A549 (cell line): ENCODE measurements at regions not wholly inside any gene's neighbourhood (a gene's known extent, or its start where the extent isn't known, plus 50 kb on each side); places are given as distances from the start of the nearest gene placed in this dataset.

Experiments used
- ATAC-seq, 2 experiments: fragments of 200-7000 bp in 1 of 2; fragments of >200 bp in 1 of 2; cut with Nextera tagmentation in 1 of 2; cut with Tn5 transposase in 1 of 2; 3 replicates each; pipeline versions ENCODE4 v1.8.0 to v1.9.1; 2018 to 2020; ENCODE audit warnings: mild to moderate bottlenecking in 1 of 2, moderate library complexity in 1 of 2
- CTCF ChIA-PET: fragments of 300-600 bp; sonication (Branson Sonifier 250); formaldehyde crosslinking; extraction: SDS; loops from one replicate; lab custom pipeline; 2021; ENCODE audit warnings: antibody characterized with exemption, inconsistent platforms; lab: Yijun Ruan, JAX
- POLR2A ChIA-PET: fragments of 350-600 bp; formaldehyde crosslinking; extraction: SDS; loops from one replicate; lab custom pipeline; 2021; ENCODE audit warnings: antibody characterized with exemption, inconsistent platforms; lab: Yijun Ruan, JAX
- DNase-seq, 2 experiments: peaks; one replicate each; pipeline versions ENCODE4 v3.0.0 to v3.0.0-alpha.2; 2011 to 2016; ENCODE audit warnings: low read depth in 1 of 2, low spot score in 1 of 2
- FAIRE-seq: peaks from 2 replicates; lab custom pipeline; 2011; peaks lifted over from hg19 to GRCh38; lab: Jason Lieb, UNC
- H3K27ac ChIP-seq, 2 experiments: fragments of >200 bp; sonication (Bioruptor Twin); formaldehyde crosslinking; 3 replicates each; pipeline ENCODE4 v1.5.1; 2016 to 2017
- H3K4me1 ChIP-seq: fragments of >200 bp; sonication (Bioruptor Twin); formaldehyde crosslinking; 3 replicates; pipeline ENCODE4 v1.6.1; 2016
- H3K4me2 ChIP-seq: fragments of >200 bp; sonication (Bioruptor Twin); formaldehyde crosslinking; 3 replicates; pipeline ENCODE4 v1.6.1; 2016
- H3K4me3 ChIP-seq: fragments of >200 bp; sonication (Bioruptor Twin); formaldehyde crosslinking; 3 replicates; pipeline ENCODE4 v1.5.1; 2016
- H3K9me3 ChIP-seq: fragments of >200 bp; sonication (Bioruptor Twin); formaldehyde crosslinking; 3 replicates; pipeline ENCODE4 v1.6.1; 2016
- CBX2 ChIP-seq: fragments of 200-600 bp; sonication (generic); IDR thresholded peaks from 2 replicates; pipeline ENCODE4 v1.6.1; 2016; ENCODE audit warnings: low read depth, mild to moderate bottlenecking, borderline replicate concordance
- CEBPB ChIP-seq, 2 experiments: fragments of >200 bp in 1 of 2; sonication (Bioruptor Twin) in 1 of 2; formaldehyde crosslinking in 1 of 2; IDR thresholded peaks; 2 replicates each; pipeline ENCODE4 v1.6.1; 2012 to 2016
- CHD2 ChIP-seq: fragments of 150-350 bp; IDR thresholded peaks from 2 replicates; pipeline ENCODE4 v1.6.1; 2014; ENCODE audit warnings: low read length; ENCODE audit not compliant: partially characterized antibody
- EHF ChIP-seq: fragments of 250-450 bp; sonication (Bioruptor Pico); IDR thresholded peaks from 2 replicates; pipeline ENCODE4 v1.5.0; 2020; ENCODE audit warnings: mild to moderate bottlenecking
- EHMT2 ChIP-seq: fragments of 200-600 bp; sonication (generic); IDR thresholded peaks from 2 replicates; pipeline ENCODE4 v1.6.1; 2016; ENCODE audit warnings: antibody characterized with exemption, low read depth, mild to moderate bottlenecking, moderate library complexity
- EP300 ChIP-seq, 2 experiments: fragments of >200 bp; sonication (Bioruptor Twin); formaldehyde crosslinking; IDR thresholded peaks; 2 replicates in 1 of 2; 3 replicates in 1 of 2; pipeline ENCODE4 v1.6.1; 2016 to 2017
- FOSL2 ChIP-seq, 2 experiments: fragments of 450-650 bp in 1 of 2; fragments of >200 bp in 1 of 2; sonication (Bioruptor Twin) in 1 of 2; formaldehyde crosslinking; IDR thresholded peaks; 2 replicates each; pipeline versions ENCODE4 v1.5.0 to v1.6.1; 2016 to 2020; ENCODE audit warnings: mild to moderate bottlenecking in 1 of 2, moderate library complexity in 1 of 2
- HDAC2 ChIP-seq: fragments of 200-600 bp; sonication (generic); IDR thresholded peaks from 2 replicates; pipeline ENCODE4 v1.6.1; 2016
- JUNB ChIP-seq: fragments of >200 bp; sonication (Bioruptor Twin); formaldehyde crosslinking; IDR thresholded peaks from 2 replicates; pipeline ENCODE4 v1.6.1; 2016
- KDM5A ChIP-seq: fragments of 200-600 bp; sonication (generic); IDR thresholded peaks from 2 replicates; pipeline ENCODE4 v1.6.1; 2016; ENCODE audit warnings: antibody characterized with exemption, mild to moderate bottlenecking
- MAFK ChIP-seq: fragments of 450-650 bp; IDR thresholded peaks from 2 replicates; pipeline ENCODE4 v1.6.1; 2014; ENCODE audit not compliant: partially characterized antibody
- MAZ ChIP-seq: fragments of 150-350 bp; IDR thresholded peaks from 2 replicates; pipeline ENCODE4 v1.6.1; 2014; ENCODE audit warnings: antibody characterized with exemption, low read depth, low read length, borderline replicate concordance
- NPAS2 ChIP-seq: fragments of 250-450 bp; sonication (Bioruptor Pico); IDR thresholded peaks from 2 replicates; pipeline ENCODE4 v1.8.0; 2022; ENCODE audit warnings: mild to moderate bottlenecking, moderate library complexity, borderline replicate concordance
- PHF8 ChIP-seq: fragments of 200-600 bp; sonication (generic); IDR thresholded peaks from 2 replicates; pipeline ENCODE4 v1.6.1; 2016; ENCODE audit warnings: low read depth, mild to moderate bottlenecking, antibody characterized with exemption, moderate library complexity, borderline replicate concordance
- POLR2A ChIP-seq: IDR thresholded peaks from 2 replicates; pipeline ENCODE4 v1.6.1; 2012; ENCODE audit warnings: mild to moderate bottlenecking, low read length
- RARB ChIP-seq: fragments of 250-450 bp; sonication (Bioruptor Pico); IDR thresholded peaks from 2 replicates; pipeline ENCODE4 v1.8.0; 2021; ENCODE audit warnings: mild to moderate bottlenecking, moderate library complexity
- SMC3 ChIP-seq: fragments of >200 bp; sonication (Bioruptor Twin); formaldehyde crosslinking; IDR thresholded peaks from 3 replicates; pipeline ENCODE4 v1.6.1; 2018; ENCODE audit warnings: inconsistent platforms
- ZNF302 ChIP-seq: fragments of 250-450 bp; sonication (Bioruptor Pico); IDR thresholded peaks from 2 replicates; pipeline ENCODE4 v1.9.0; 2021; ENCODE audit warnings: inconsistent platforms, mild to moderate bottlenecking, moderate library complexity
- WGBS: methylation state at CpG from one replicate; pipeline ENCODE4 v1.1.6; 2017; ENCODE audit errors: missing lambda C conversion rate; 5-methylcytosine and 5-hydroxymethylcytosine counted together
- TF ChIP-seq, protein P1 (sequence below): fragments of >200 bp; sonication (Bioruptor Twin); formaldehyde crosslinking; IDR thresholded peaks from 3 replicates; pipeline ENCODE4 v1.6.1; 2016
- TF ChIP-seq, protein P2 (sequence below): IDR thresholded peaks from 2 replicates; pipeline ENCODE4 v1.6.1; 2012; ENCODE audit warnings: low read depth, borderline replicate concordance
- TF ChIP-seq, protein P3 (sequence below): fragments of 150-350 bp; IDR thresholded peaks from 2 replicates; pipeline ENCODE4 v1.6.1; 2014; ENCODE audit warnings: low read depth, mild to moderate bottlenecking, low read length
- TF ChIP-seq, protein P4 (sequence below): fragments of >200 bp; sonication (Bioruptor Twin); formaldehyde crosslinking; IDR thresholded peaks from 3 replicates; pipeline ENCODE4 v1.5.1; 2016

DNA sequence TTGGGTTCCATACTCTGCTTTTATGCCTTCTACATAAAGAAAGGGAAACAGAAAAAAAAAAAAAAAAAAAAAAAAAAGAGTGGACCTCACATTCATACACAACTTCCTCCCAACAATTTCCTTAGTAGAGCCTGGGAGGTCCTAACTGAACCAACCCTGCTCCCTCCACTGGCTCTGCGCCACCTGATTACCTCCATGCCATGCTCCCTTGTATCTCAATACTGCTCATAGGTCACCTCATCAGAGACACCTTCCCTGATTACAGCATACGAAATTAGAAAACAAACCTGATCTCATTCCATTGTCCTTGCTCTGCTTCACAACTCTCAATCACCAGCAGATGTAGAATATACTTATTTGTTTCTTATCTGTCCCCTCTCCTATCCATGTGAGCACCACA lies 134.2 kb upstream of the EYA4 start:
- no peak for ATAC-seq
- DNase-seq: no peak
- FAIRE-seq: no peak
- H3K9me3 ChIP-seq: no peaks in the 10 kb centered on the region
- TF ChIP-seq ZNF302 (no peak), KDM5A (no peak), FOSL2 (IDR thresholded peaks at IDR 0.05) (no peak), FOSL2 (CRISPR knock-in tag; IDR thresholded peaks at IDR 0.05) (no peak), HDAC2 (no peak), NPAS2 (CRISPR knock-in tag) (no peak), CEBPB (IDR thresholded peaks at IDR 0.05) (no peak), EP300 (IDR thresholded peaks at IDR 0.05) (no peak), RARB (CRISPR knock-in tag) (no peak), EHMT2 (no peak), POLR2A (no peak), CBX2 (no peak), MAZ (no peak), SMC3 (no peak), PHF8 (no peak)
- TF ChIP-seq, protein P1, sequence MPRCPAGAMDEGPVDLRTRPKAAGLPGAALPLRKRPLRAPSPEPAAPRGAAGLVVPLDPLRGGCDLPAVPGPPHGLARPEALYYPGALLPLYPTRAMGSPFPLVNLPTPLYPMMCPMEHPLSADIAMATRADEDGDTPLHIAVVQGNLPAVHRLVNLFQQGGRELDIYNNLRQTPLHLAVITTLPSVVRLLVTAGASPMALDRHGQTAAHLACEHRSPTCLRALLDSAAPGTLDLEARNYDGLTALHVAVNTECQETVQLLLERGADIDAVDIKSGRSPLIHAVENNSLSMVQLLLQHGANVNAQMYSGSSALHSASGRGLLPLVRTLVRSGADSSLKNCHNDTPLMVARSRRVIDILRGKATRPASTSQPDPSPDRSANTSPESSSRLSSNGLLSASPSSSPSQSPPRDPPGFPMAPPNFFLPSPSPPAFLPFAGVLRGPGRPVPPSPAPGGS: no peak
- TF ChIP-seq, protein P2, sequence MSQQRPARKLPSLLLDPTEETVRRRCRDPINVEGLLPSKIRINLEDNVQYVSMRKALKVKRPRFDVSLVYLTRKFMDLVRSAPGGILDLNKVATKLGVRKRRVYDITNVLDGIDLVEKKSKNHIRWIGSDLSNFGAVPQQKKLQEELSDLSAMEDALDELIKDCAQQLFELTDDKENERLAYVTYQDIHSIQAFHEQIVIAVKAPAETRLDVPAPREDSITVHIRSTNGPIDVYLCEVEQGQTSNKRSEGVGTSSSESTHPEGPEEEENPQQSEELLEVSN: no peak
- TF ChIP-seq, protein P3, sequence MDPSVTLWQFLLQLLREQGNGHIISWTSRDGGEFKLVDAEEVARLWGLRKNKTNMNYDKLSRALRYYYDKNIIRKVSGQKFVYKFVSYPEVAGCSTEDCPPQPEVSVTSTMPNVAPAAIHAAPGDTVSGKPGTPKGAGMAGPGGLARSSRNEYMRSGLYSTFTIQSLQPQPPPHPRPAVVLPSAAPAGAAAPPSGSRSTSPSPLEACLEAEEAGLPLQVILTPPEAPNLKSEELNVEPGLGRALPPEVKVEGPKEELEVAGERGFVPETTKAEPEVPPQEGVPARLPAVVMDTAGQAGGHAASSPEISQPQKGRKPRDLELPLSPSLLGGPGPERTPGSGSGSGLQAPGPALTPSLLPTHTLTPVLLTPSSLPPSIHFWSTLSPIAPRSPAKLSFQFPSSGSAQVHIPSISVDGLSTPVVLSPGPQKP: no peak
- TF ChIP-seq, protein P4, sequence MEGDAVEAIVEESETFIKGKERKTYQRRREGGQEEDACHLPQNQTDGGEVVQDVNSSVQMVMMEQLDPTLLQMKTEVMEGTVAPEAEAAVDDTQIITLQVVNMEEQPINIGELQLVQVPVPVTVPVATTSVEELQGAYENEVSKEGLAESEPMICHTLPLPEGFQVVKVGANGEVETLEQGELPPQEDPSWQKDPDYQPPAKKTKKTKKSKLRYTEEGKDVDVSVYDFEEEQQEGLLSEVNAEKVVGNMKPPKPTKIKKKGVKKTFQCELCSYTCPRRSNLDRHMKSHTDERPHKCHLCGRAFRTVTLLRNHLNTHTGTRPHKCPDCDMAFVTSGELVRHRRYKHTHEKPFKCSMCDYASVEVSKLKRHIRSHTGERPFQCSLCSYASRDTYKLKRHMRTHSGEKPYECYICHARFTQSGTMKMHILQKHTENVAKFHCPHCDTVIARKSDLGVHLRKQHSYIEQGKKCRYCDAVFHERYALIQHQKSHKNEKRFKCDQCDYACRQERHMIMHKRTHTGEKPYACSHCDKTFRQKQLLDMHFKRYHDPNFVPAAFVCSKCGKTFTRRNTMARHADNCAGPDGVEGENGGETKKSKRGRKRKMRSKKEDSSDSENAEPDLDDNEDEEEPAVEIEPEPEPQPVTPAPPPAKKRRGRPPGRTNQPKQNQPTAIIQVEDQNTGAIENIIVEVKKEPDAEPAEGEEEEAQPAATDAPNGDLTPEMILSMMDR: no peak
- TF ChIP-seq, all 56 proteins: peak for 0
- Histone ChIP-seq H3K4me1 (no peaks in the 10 kb centered on the region), H3K27ac (no peak overlapping the region), H3K4me3 (no peak overlapping the region), H3K4me2 (no peak overlapping the region)
- ChIA-PET POLR2A (no interaction called here), CTCF (no interaction called here)
- WGBS: 66% methylated on average over 2 of the region's 2 CpGs

DNA sequence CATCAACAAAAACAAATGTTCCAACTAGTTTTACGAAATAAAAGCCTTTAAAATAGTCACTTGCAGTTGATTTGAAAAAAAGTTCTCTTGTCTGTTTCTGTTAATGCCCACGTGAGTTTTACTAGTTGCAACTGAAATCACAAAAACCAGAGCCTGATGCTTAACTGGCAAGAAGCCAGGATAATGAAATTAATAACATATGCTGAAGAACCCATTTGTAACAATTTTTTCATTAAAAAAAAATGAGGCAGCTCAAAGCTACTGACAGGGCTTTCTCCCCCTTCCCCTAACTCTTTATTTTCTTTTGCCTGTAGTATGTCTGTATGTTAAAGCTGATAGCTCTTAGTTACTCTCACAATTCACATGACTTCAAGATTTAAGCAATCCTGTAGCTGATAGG lies 132.7 kb upstream of the EYA4 start:
- no peaks in the 10 kb centered on the region for H3K9me3 ChIP-seq
- DNase-seq: no peak
- ChIA-PET CTCF (no interaction called here), POLR2A (no interaction called here)
- 39% methylated on average over 2 of the region's 2 CpGs for WGBS
- ATAC-seq: no peak
- no peaks in the 10 kb centered on the region for H3K4me1 ChIP-seq
- FAIRE-seq: no peak
- H3K27ac ChIP-seq: no peak overlapping the region
- no peak overlapping the region for H3K4me2 ChIP-seq
- TF ChIP-seq KDM5A (no peak), ZNF302 (no peak), CHD2 (no peak), JUNB (no peak)
- H3K4me3 ChIP-seq: no peak overlapping the region

DNA sequence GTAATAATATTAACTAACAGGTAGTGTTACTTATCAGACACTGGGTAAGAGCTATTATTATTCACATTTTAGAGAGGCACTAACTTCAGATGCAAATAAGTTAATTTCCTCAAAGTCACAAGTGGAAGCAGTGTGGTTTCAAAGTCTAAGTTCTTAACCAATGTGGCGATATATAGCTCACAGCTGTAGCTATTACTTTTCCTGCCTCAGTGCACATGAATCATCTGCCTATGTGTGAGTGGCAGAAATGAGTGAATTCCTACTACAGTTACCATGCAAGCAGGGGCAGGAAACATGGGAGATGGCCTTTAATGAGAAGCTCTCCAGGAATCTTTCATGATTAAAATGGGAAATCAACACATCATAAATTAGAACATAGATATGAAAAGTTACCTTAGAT lies 126.2 kb upstream of the EYA4 start:
- POLR2A ChIA-PET: no interaction called here
- H3K4me3 ChIP-seq: no peak overlapping the region
- TF ChIP-seq MAFK: no peak
- no peak for TF ChIP-seq EHF (CRISPR knock-in tag)
- 79% methylated on average over 1 of the region's 1 CpG for WGBS
- FAIRE-seq: no peak
- CTCF ChIA-PET: no interaction called here
- ATAC-seq: no peak
- H3K4me1 ChIP-seq: no peaks in the 10 kb centered on the region
- no peak for DNase-seq
- H3K27ac ChIP-seq: no peak overlapping the region
- peaks cover 4% of the 10 kb centered on the region; the same call in 1 of the 3 replicates for H3K9me3 ChIP-seq
- H3K4me2 ChIP-seq: no peak overlapping the region
